Keratinocyte (primary cell): ENCODE measurements at regions not wholly inside any gene's neighbourhood (a gene's known extent, or its start where the extent isn't known, plus 50 kb on each side); places are given as distances from the start of the nearest gene placed in this dataset.

Source experiments
- DNase-seq: peaks from one replicate; pipeline ENCODE4 v3.0.0-alpha.2; 2011; ENCODE audit warnings: low read depth, missing footprints, low spot score
- FAIRE-seq: peaks from 2 replicates; lab custom pipeline; 2011; peaks lifted over from hg19 to GRCh38; lab: Jason Lieb, UNC
- H2AFZ ChIP-seq: 2 replicates; pipeline ENCODE4 v1.6.0; 2012; ENCODE audit warnings: low read length, control low read depth, inconsistent platforms; ENCODE audit not compliant: control insufficient read depth
- H3K27ac ChIP-seq: 2 replicates; pipeline ENCODE4 v1.5.1; 2011; ENCODE audit warnings: low read length; ENCODE audit not compliant: control insufficient read depth, insufficient read depth
- H3K27me3 ChIP-seq: 3 replicates; pipeline ENCODE4 v1.6.0; 2011; ENCODE audit warnings: low read length; ENCODE audit not compliant: control insufficient read depth, insufficient read depth; ENCODE audit errors: extremely low read depth
- H3K36me3 ChIP-seq, 2 experiments: 2 replicates in 1 of 2; 3 replicates in 1 of 2; pipeline ENCODE4 v1.5.1; 2011; ENCODE audit warnings: low read length in 2 of 2, mild to moderate bottlenecking in 1 of 2; ENCODE audit not compliant: control insufficient read depth in 2 of 2, insufficient read depth in 2 of 2; ENCODE audit errors: extremely low read depth in 1 of 2
- H3K4me1 ChIP-seq: 3 replicates; pipeline ENCODE4 v1.5.1; 2011; ENCODE audit warnings: low read length; ENCODE audit not compliant: control insufficient read depth, insufficient read depth; ENCODE audit errors: extremely low read depth
- H3K4me2 ChIP-seq: 3 replicates; pipeline ENCODE4 v1.6.0; 2011; ENCODE audit warnings: low read depth, low read length; ENCODE audit not compliant: control insufficient read depth, insufficient read depth; ENCODE audit errors: extremely low read depth
- H3K4me3 ChIP-seq, 3 experiments: fragments of 200-600 bp in 1 of 3; sonication (generic) in 1 of 3; 2 replicates in 2 of 3; 3 replicates in 1 of 3; pipeline ENCODE4 v1.5.1; 2011 to 2016; ENCODE audit warnings: low read length in 3 of 3, mild to moderate bottlenecking in 3 of 3, control low read depth in 2 of 3, inconsistent platforms in 1 of 3, low read depth in 1 of 3, mixed read lengths in 1 of 3, mixed run types in 1 of 3, moderate library complexity in 1 of 3; ENCODE audit not compliant: control insufficient read depth in 2 of 3, insufficient read depth in 2 of 3; ENCODE audit errors: extremely low read depth in 1 of 3
- H3K79me2 ChIP-seq: 2 replicates; pipeline ENCODE4 v1.6.0; 2012; ENCODE audit warnings: low read length; ENCODE audit not compliant: control insufficient read depth, insufficient read depth
- H3K9ac ChIP-seq: 3 replicates; pipeline ENCODE4 v1.6.0; 2011; ENCODE audit warnings: low read length; ENCODE audit not compliant: control insufficient read depth, insufficient read depth; ENCODE audit errors: extremely low read depth
- H3K9me1 ChIP-seq: 3 replicates; pipeline ENCODE4 v1.6.0; 2011; ENCODE audit warnings: low read length; ENCODE audit not compliant: control insufficient read depth, insufficient read depth; ENCODE audit errors: extremely low read depth
- H3K9me3 ChIP-seq: 2 replicates; pipeline ENCODE4 v1.5.1; 2012; ENCODE audit warnings: low read depth, low read length; ENCODE audit not compliant: control insufficient read depth
- H4K20me1 ChIP-seq: 3 replicates; pipeline ENCODE4 v1.6.0; 2011; ENCODE audit warnings: low read length; ENCODE audit not compliant: control insufficient read depth, insufficient read depth; ENCODE audit errors: extremely low read depth
- CTCF ChIP-seq, 3 experiments: IDR thresholded peaks in 1 of 3; conservative IDR thresholded peaks in 1 of 3; optimal IDR thresholded peaks in 1 of 3; 2 replicates in 2 of 3; 3 replicates in 1 of 3; pipeline versions ENCODE3 to v1.5.1; 2011; ENCODE audit warnings: low read length in 3 of 3, mild to moderate bottlenecking in 3 of 3, moderate library complexity in 2 of 3, control low read depth in 1 of 3, inconsistent platforms in 1 of 3; ENCODE audit not compliant: insufficient read depth in 2 of 3; ENCODE audit errors: extremely low read depth in 1 of 3
- EZH2 ChIP-seq: IDR thresholded peaks from one replicate; pipeline ENCODE4 v1.6.1; 2012; ENCODE audit warnings: inconsistent platforms, mild to moderate bottlenecking, low read length, moderate library complexity
- dilution Hi-C: fragments of 300-500 bp; cut with MboI; formaldehyde crosslinking; loops from one replicate; pipeline ENCODE4 v1.7.0; 2020; ENCODE audit warnings: low sequenced_read_pairs; ENCODE audit not compliant: extremely low pct_ligation_motif_present

- dilution Hi-C loops: no loop called here
Measured at GRCh38 chr2:58308435-58308834, 67.3 kb upstream of the FANCL start.

GRCh38 chr2:58304843-58305242 is 63.7 kb upstream of the FANCL start:
- TF ChIP-seq EZH2 (no peak), CTCF (optimal IDR thresholded peaks at IDR 0.05 in 1 of 3, IDR thresholded peaks at IDR 0.05 in 1 of 3, conservative IDR thresholded peaks at IDR 0.05 in 1 of 3; ENCODE audit: extremely low read depth in 1 of 3, insufficient read depth in 2 of 3, low read length in 3 of 3) (no peak)
- Histone ChIP-seq H3K9ac (no peak overlapping the region), H3K27me3 (no peaks in the 10 kb centered on the region), H3K9me1 (no peaks in the 10 kb centered on the region), H4K20me1 (no peaks in the 10 kb centered on the region), H3K4me3 (no peak overlapping the region), H3K9me3 (no peaks in the 10 kb centered on the region), H3K36me3 (no peaks in the 10 kb centered on the region), H2AFZ (no peak overlapping the region), H3K27ac (no peak overlapping the region), H3K79me2 (no peaks in the 10 kb centered on the region), H3K4me2 (no peak overlapping the region), H3K4me1 (no peaks in the 10 kb centered on the region)
- dilution Hi-C loops: no loop called here
- DNase-seq (no peak), FAIRE-seq (no peak)

More at GRCh38 chr2:58308435-58308834, 67.3 kb upstream of the FANCL start:
- Histone ChIP-seq H4K20me1 (no peaks in the 10 kb centered on the region), H3K4me3 (no peak overlapping the region), H3K27me3 (no peaks in the 10 kb centered on the region), H3K4me2 (no peak overlapping the region), H3K36me3 (no peaks in the 10 kb centered on the region), H3K27ac (no peak overlapping the region), H3K9me1 (no peaks in the 10 kb centered on the region), H2AFZ (no peak overlapping the region), H3K4me1 (no peaks in the 10 kb centered on the region), H3K79me2 (no peaks in the 10 kb centered on the region), H3K9ac (no peak overlapping the region), H3K9me3 (no peaks in the 10 kb centered on the region)
- DNase-seq (no peak), FAIRE-seq (no peak)
- TF ChIP-seq CTCF (optimal IDR thresholded peaks at IDR 0.05 in 1 of 3, IDR thresholded peaks at IDR 0.05 in 1 of 3, conservative IDR thresholded peaks at IDR 0.05 in 1 of 3; ENCODE audit: extremely low read depth in 1 of 3, insufficient read depth in 2 of 3, low read length in 3 of 3) (no peak), EZH2 (no peak)
